CD4-positive, alpha-beta T cell (primary cell): ENCODE measurements at regions not wholly inside any gene's neighbourhood (a gene's known extent, or its start where the extent isn't known, plus 50 kb on each side); places are given as distances from the start of the nearest gene placed in this dataset.

Experiments
- ATAC-seq: fragments of 200-7000 bp; cut with Tn5 transposase; one replicate; pipeline ENCODE4 v1.10.0; 2022; ENCODE audit warnings: mild to moderate bottlenecking; ENCODE audit not compliant: poor library complexity
- CTCF ChIA-PET: fragments of 350-600 bp; sonication (Branson Sonifier 250); formaldehyde crosslinking; loops from one replicate; lab custom pipeline; 2021; ENCODE audit warnings: antibody characterized with exemption, inconsistent platforms; lab: Charles Lee
- POLR2A ChIA-PET: fragments of 350-600 bp; sonication (Branson Sonifier 250); formaldehyde crosslinking; loops from one replicate; lab custom pipeline; 2021; ENCODE audit warnings: antibody characterized with exemption, inconsistent platforms; lab: Charles Lee
- DNase-seq, 14 experiments: peaks; one replicate each; pipeline ENCODE4 v3.0.0-alpha.2; 2013 to 2020; ENCODE audit warnings: mixed read lengths in 2 of 14
- H3K27ac ChIP-seq, 2 donors: one replicate each; pipeline versions ENCODE4 v1.5.1 to v1.7.0; 2013; ENCODE audit warnings: low read length in 2 of 2, low read depth in 1 of 2, mild to moderate bottlenecking in 1 of 2
- H3K27me3 ChIP-seq, 2 experiments: 1 replicate in 1 of 2; 2 replicates in 1 of 2; pipeline versions ENCODE4 v1.6.1 to v1.7.0; 2013; ENCODE audit warnings: low read length in 2 of 2, control low read depth in 1 of 2, mild to moderate bottlenecking in 1 of 2, moderate library complexity in 1 of 2; ENCODE audit not compliant: insufficient read depth in 2 of 2, control insufficient read depth in 1 of 2
- H3K36me3 ChIP-seq: one replicate; pipeline ENCODE4 v1.6.1; 2013; ENCODE audit warnings: low read length, control low read depth; ENCODE audit not compliant: insufficient read depth
- H3K4me1 ChIP-seq: one replicate; pipeline ENCODE4 v1.6.1; 2013; ENCODE audit warnings: low read length, control low read depth; ENCODE audit not compliant: insufficient read depth
- H3K4me3 ChIP-seq: one replicate; pipeline ENCODE4 v1.5.1; 2013; ENCODE audit warnings: mild to moderate bottlenecking, low read length, moderate library complexity
- H3K9me3 ChIP-seq, 2 experiments: 1 replicate in 1 of 2; 2 replicates in 1 of 2; pipeline versions ENCODE4 v1.6.1 to v1.7.0; 2013; ENCODE audit warnings: low read length in 2 of 2, mild to moderate bottlenecking in 2 of 2, control low read depth in 1 of 2, moderate library complexity in 1 of 2; ENCODE audit not compliant: control insufficient read depth in 1 of 2, insufficient read depth in 1 of 2
- H3K27ac Mint-ChIP-seq: one replicate; pipeline ENCODE4 v1.8.0; 2020; ENCODE audit warnings: mixed read lengths
- H3K27me3 Mint-ChIP-seq: one replicate; pipeline ENCODE4 v1.8.0; 2021; ENCODE audit warnings: mixed read lengths
- H3K36me3 Mint-ChIP-seq: one replicate; pipeline ENCODE4 v1.8.0; 2021; ENCODE audit warnings: low read depth, mixed read lengths
- H3K4me1 Mint-ChIP-seq: one replicate; pipeline ENCODE4 v1.8.0; 2021; ENCODE audit warnings: low read depth, mixed read lengths
- H3K4me3 Mint-ChIP-seq: one replicate; pipeline ENCODE4 v1.8.0; 2020; ENCODE audit warnings: mild to moderate bottlenecking, mixed read lengths
- H3K9me3 Mint-ChIP-seq: one replicate; pipeline ENCODE4 v1.8.0; 2020; ENCODE audit warnings: mixed read lengths
- CTCF ChIP-seq: fragments of 200-600 bp; IDR thresholded peaks from one replicate; pipeline ENCODE4 v1.8.0; 2022; ENCODE audit warnings: antibody characterized with exemption, mild to moderate bottlenecking
- intact Hi-C, 2 experiments: fragments of 100-400 bp; cut with DNase I in 1 of 2; cut with micrococcal nuclease in 1 of 2; formaldehyde crosslinking; loops; one replicate each; pipeline versions ENCODE4 v1.15.1 to v1.9.0; 2023 to 2025; cut with DNase I, micrococcal nuclease

- Histone ChIP-seq H3K27ac (no peak overlapping the region), H3K36me3 (no peaks in the 10 kb centered on the region), H3K27me3 (no peaks in the 10 kb centered on the region), H3K9me3 (peaks cover 0 to 33% of the 10 kb centered on the region in 2 experiments), H3K4me3 (no peak overlapping the region), H3K4me1 (no peaks in the 10 kb centered on the region)
- no peak overlapping the region for H3K27ac Mint-ChIP-seq
- H3K9me3 Mint-ChIP-seq = peaks cover 3% of the 10 kb centered on the region
- CTCF ChIA-PET = no interaction called here
- no peaks in the 10 kb centered on the region for H3K27me3 Mint-ChIP-seq
- no peak for ATAC-seq
- intact Hi-C loops = no loop called here
- H3K36me3 Mint-ChIP-seq = no peaks in the 10 kb centered on the region
- no peak for TF ChIP-seq CTCF
- H3K4me3 Mint-ChIP-seq = no peak overlapping the region
- no peaks in the 10 kb centered on the region for H3K4me1 Mint-ChIP-seq
- DNase-seq = no peak
- POLR2A ChIA-PET = no interaction called here
Observed at GRCh38 chr18:78241535-78242253, 737.9 kb upstream of the SALL3 start.

- Mint-ChIP-seq H3K4me3 (no peak overlapping the region), H3K9me3 (peaks cover 3% of the 10 kb centered on the region), H3K27ac (no peak overlapping the region), H3K36me3 (no peaks in the 10 kb centered on the region), H3K27me3 (no peaks in the 10 kb centered on the region), H3K4me1 (no peaks in the 10 kb centered on the region)
- H3K4me3 ChIP-seq = no peak overlapping the region
- H3K4me1 ChIP-seq = no peaks in the 10 kb centered on the region
- no peak for TF ChIP-seq CTCF
- ChIA-PET CTCF (no interaction called here), POLR2A (no interaction called here)
- ATAC-seq = no peak
- peaks cover 0 to 38% of the 10 kb centered on the region in 2 experiments for H3K9me3 ChIP-seq
- DNase-seq = no peak
- intact Hi-C loops = no loop called here
- no peaks in the 10 kb centered on the region for H3K27me3 ChIP-seq
- no peaks in the 10 kb centered on the region for H3K36me3 ChIP-seq
- H3K27ac ChIP-seq = no peak overlapping the region
Observed at GRCh38 chr18:78242254-78242643, 737.4 kb upstream of the SALL3 start.

GRCh38 chr18:78242806-78243205 is 736.8 kb upstream of the SALL3 start:
- Mint-ChIP-seq H3K36me3 (no peaks in the 10 kb centered on the region), H3K4me3 (no peak overlapping the region), H3K4me1 (no peaks in the 10 kb centered on the region), H3K27me3 (no peaks in the 10 kb centered on the region), H3K27ac (no peak overlapping the region), H3K9me3 (peaks cover 3% of the 10 kb centered on the region)
- H3K27ac ChIP-seq = no peak overlapping the region
- H3K4me3 ChIP-seq = no peak overlapping the region
- intact Hi-C loops = no loop called here
- no peaks in the 10 kb centered on the region for H3K36me3 ChIP-seq
- H3K9me3 ChIP-seq = peaks cover 0 to 38% of the 10 kb centered on the region in 2 experiments
- ChIA-PET POLR2A (no interaction called here), CTCF (no interaction called here)
- no peak for TF ChIP-seq CTCF
- no peaks in the 10 kb centered on the region for H3K27me3 ChIP-seq
- no peaks in the 10 kb centered on the region for H3K4me1 ChIP-seq
- ATAC-seq (no peak), DNase-seq (no peak)
